PC-9 (cell line): ENCODE measurements at regions not wholly inside any gene's neighbourhood (a gene's known extent, or its start where the extent isn't known, plus 50 kb on each side); places are given as distances from the start of the nearest gene placed in this dataset.

Source experiments
- BruUV-seq: library from RNA; stranded (reverse); fragments of 400-500 nt; replicated peaks from 2 replicates; lab custom pipeline; 2021; lab: Mats Ljungman, UMichigan
- CTCF ChIA-PET: fragments of 300-600 bp; sonication (Branson Sonifier 250); formaldehyde crosslinking; loops from one replicate; lab custom pipeline; 2022; ENCODE audit warnings: antibody characterized with exemption; lab: Charles Lee
- POLR2A ChIA-PET: fragments of 300-600 bp; sonication (Branson Sonifier 250); formaldehyde crosslinking; loops from one replicate; lab custom pipeline; 2022; ENCODE audit warnings: antibody characterized with exemption; ENCODE audit not compliant: unreplicated experiment; lab: Charles Lee
- DNase-seq, 2 experiments: peaks; one replicate each; pipeline versions ENCODE4 v3.0.0 to v3.0.0-alpha.2; 2015 to 2022; ENCODE audit warnings: mixed read lengths in 1 of 2
- H2AFZ ChIP-seq: fragments of 200-600 bp; sonication (generic); 2 replicates; pipeline ENCODE4 v1.8.1; 2017; ENCODE audit warnings: antibody characterized with exemption
- H3F3A ChIP-seq: fragments of 200-600 bp; sonication (generic); 2 replicates; pipeline ENCODE4 v1.8.1; 2017; ENCODE audit warnings: antibody characterized with exemption, mild to moderate bottlenecking, low read depth; ENCODE audit not compliant: insufficient read depth
- H3K27ac ChIP-seq: fragments of 200-600 bp; sonication (generic); 2 replicates; pipeline ENCODE4 v1.6.1; 2016; ENCODE audit warnings: mixed run types
- H3K27me3 ChIP-seq: fragments of 200-600 bp; sonication (generic); 2 replicates; pipeline ENCODE4 v1.6.1; 2016; ENCODE audit warnings: low read depth, mixed run types; ENCODE audit not compliant: insufficient read depth
- H3K36me3 ChIP-seq: fragments of 200-600 bp; sonication (generic); 2 replicates; pipeline ENCODE4 v1.6.1; 2016; ENCODE audit warnings: low read depth, mixed run types
- H3K4me1 ChIP-seq: fragments of 200-600 bp; sonication (generic); replicated peaks from 2 replicates; pipeline ENCODE4 v1.6.1; 2016; ENCODE audit warnings: mixed run types; ENCODE audit not compliant: insufficient read depth
- H3K4me2 ChIP-seq: fragments of 200-600 bp; sonication (generic); 2 replicates; pipeline ENCODE4 v1.6.1; 2017; ENCODE audit warnings: mixed run types
- H3K4me3 ChIP-seq: fragments of 200-600 bp; sonication (generic); 2 replicates; pipeline ENCODE4 v1.6.1; 2016; ENCODE audit warnings: mixed run types
- H3K79me2 ChIP-seq: fragments of 200-600 bp; sonication (generic); 2 replicates; pipeline ENCODE4 v1.6.1; 2017; ENCODE audit warnings: low read depth, mixed run types
- H3K9me2 ChIP-seq: fragments of 200-600 bp; sonication (generic); 2 replicates; pipeline ENCODE4 v1.8.1; 2017; ENCODE audit warnings: mild to moderate bottlenecking; ENCODE audit not compliant: insufficient read depth
- H3K9me3 ChIP-seq: fragments of 200-600 bp; sonication (generic); 2 replicates; pipeline ENCODE4 v1.8.1; 2016; ENCODE audit warnings: low read depth; ENCODE audit not compliant: insufficient read depth
- H4K20me1 ChIP-seq: fragments of 200-600 bp; sonication (generic); 2 replicates; pipeline ENCODE4 v1.8.1; 2017; ENCODE audit not compliant: insufficient read depth
- CTCF ChIP-seq: fragments of 200-600 bp; sonication (generic); conservative IDR thresholded peaks from 2 replicates; pipeline ENCODE4 v1.6.1; 2017; ENCODE audit warnings: mixed run types, antibody characterized with exemption, mild to moderate bottlenecking, moderate library complexity
- EZH2 ChIP-seq: fragments of 200-600 bp; sonication (generic); IDR thresholded peaks from 2 replicates; pipeline ENCODE4 v1.8.0; 2017; ENCODE audit warnings: antibody characterized with exemption, low read depth
- intact Hi-C: fragments of 100-400 bp; cut with micrococcal nuclease; formaldehyde crosslinking; loops from one replicate; pipeline ENCODE4 v1.10.0; 2022; ENCODE audit not compliant: unreplicated experiment

DNA sequence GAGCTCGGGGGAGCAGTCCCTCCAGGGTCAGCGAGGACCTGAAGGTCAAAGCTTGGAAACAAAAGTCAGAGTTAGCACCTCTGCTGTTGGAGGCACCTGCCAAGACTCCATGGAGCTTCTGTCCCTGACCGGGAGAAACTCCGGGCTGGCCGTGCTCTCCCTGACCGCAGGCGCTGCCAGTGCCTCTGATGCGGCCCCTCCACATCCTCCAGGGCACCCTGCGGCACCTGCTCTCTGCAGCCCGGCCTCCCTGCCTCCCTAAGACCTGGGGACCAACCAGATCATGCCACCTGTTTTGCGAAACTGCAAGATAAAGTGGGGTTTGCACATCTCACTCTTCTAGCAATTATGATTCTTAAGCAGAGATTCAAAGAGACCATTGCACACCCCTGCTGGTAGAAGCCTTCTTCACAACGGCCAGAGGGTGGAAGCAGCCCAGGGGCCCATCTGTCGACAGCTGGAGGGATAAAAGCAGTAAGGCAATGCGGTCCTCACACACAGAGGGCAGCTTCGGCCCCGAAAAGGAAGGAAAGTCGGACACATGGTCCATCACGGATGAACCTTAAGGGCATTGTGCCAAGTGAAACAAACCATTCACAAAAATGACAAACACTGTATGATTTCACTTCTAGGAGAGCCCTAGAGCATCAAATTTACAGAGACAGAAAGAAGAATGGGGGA lies 477.1 kb downstream of the BRD1 start:
- no peaks in the 10 kb centered on the region for H3K36me3 ChIP-seq
- ChIA-PET POLR2A (no interaction called here), CTCF (no interaction called here)
- no peaks in the 10 kb centered on the region for H4K20me1 ChIP-seq
- no peak overlapping the region for H3K4me2 ChIP-seq
- H3K4me1 ChIP-seq: no peaks in the 10 kb centered on the region
- no peak for DNase-seq
- no TSS peak for BruUV-seq
- no peaks in the 10 kb centered on the region for H3K79me2 ChIP-seq
- no peak overlapping the region for H3K4me3 ChIP-seq
- no peak overlapping the region for H3K27ac ChIP-seq
- no peak overlapping the region for H2AFZ ChIP-seq
- intact Hi-C loops: no loop called here
- TF ChIP-seq CTCF: no peak
- TF ChIP-seq EZH2: peak; percentile 87; the same call in 1 of the 2 replicates
- H3F3A ChIP-seq: no peaks in the 10 kb centered on the region
- peaks cover 100% of the 10 kb centered on the region for H3K27me3 ChIP-seq
- no peaks in the 10 kb centered on the region for H3K9me3 ChIP-seq
- no peaks in the 10 kb centered on the region for H3K9me2 ChIP-seq

- H3K36me3 ChIP-seq: no peaks in the 10 kb centered on the region
- no peaks in the 10 kb centered on the region for H3K4me1 ChIP-seq
- no peaks in the 10 kb centered on the region for H3F3A ChIP-seq
- peaks cover 100% of the 10 kb centered on the region for H3K27me3 ChIP-seq
- H3K9me3 ChIP-seq: no peaks in the 10 kb centered on the region
- intact Hi-C loops: no loop called here
- ChIA-PET CTCF (no interaction called here), POLR2A (no interaction called here)
- no peak overlapping the region for H3K4me3 ChIP-seq
- no TSS peak for BruUV-seq
- H4K20me1 ChIP-seq: no peaks in the 10 kb centered on the region
- H3K27ac ChIP-seq: no peak overlapping the region
- no peaks in the 10 kb centered on the region for H3K9me2 ChIP-seq
- no peak overlapping the region for H2AFZ ChIP-seq
- no peak overlapping the region for H3K4me2 ChIP-seq
- TF ChIP-seq CTCF (no peak), EZH2 (no peak)
- no peaks in the 10 kb centered on the region for H3K79me2 ChIP-seq
- DNase-seq: no peak
Observed at GRCh38 chr22:49349841-49350381, 477.8 kb downstream of the BRD1 start.

- Histone ChIP-seq H2AFZ (no peak overlapping the region), H3K9me2 (no peaks in the 10 kb centered on the region), H3K9me3 (no peaks in the 10 kb centered on the region), H3F3A (no peaks in the 10 kb centered on the region), H4K20me1 (no peaks in the 10 kb centered on the region), H3K27me3 (peaks cover 100% of the 10 kb centered on the region), H3K4me3 (no peak overlapping the region), H3K79me2 (no peaks in the 10 kb centered on the region), H3K36me3 (no peaks in the 10 kb centered on the region), H3K4me2 (no peak overlapping the region), H3K27ac (no peak overlapping the region), H3K4me1 (no peaks in the 10 kb centered on the region)
- ChIA-PET POLR2A (no interaction called here), CTCF (no interaction called here)
- no peak for DNase-seq
- no peak for TF ChIP-seq CTCF
- no peak; the same call in 1 of the 2 replicates for TF ChIP-seq EZH2
- no TSS peak for BruUV-seq
- intact Hi-C loops: no loop called here
Observed at GRCh38 chr22:49349181-49349835, 478.4 kb downstream of the BRD1 start.
